Omental fat pad (tissue), 3 donors: ENCODE measurements at regions not wholly inside any gene's neighbourhood (a gene's known extent, or its start where the extent isn't known, plus 50 kb on each side); places are given as distances from the start of the nearest gene placed in this dataset.
A peak's percentile ranks its signal among the peaks of the same experiment; 100 is the strongest.
"Not testable (repeated sequence)": the region's sequence is repeated elsewhere in the genome, so short reads cannot be mapped to it uniquely, and the experiment has no call there.

ENCODE experiments used
- ATAC-seq: fragments of 150-250 bp; one replicate; pipeline ENCODE4 v1.9.1; 2016; ENCODE audit warnings: mild to moderate bottlenecking, moderate library complexity; ENCODE audit not compliant: low FRiP score
- DNase-seq: peaks from one replicate; pipeline ENCODE4 v3.0.0-alpha.2; 2019; ENCODE audit warnings: low spot score
- CTCF ChIP-seq, 3 donors: fragments of 450-650 bp; IDR thresholded peaks; one replicate each; pipeline ENCODE4 v1.5.1; 2016 to 2017; ENCODE audit warnings: antibody characterized with exemption in 3 of 3, mild to moderate bottlenecking in 3 of 3, moderate library complexity in 2 of 3

GRCh38 chr15:30794388-30794787, 109.3 kb upstream of the FAN1 start:
- DNase-seq (no peak), ATAC-seq (no peak)
- no peak for TF ChIP-seq CTCF (IDR thresholded peaks at IDR 0.05)

GRCh38 chr15:30799565-30799964, 104.2 kb upstream of the FAN1 start:
- not testable (repeated sequence) for DNase-seq, ATAC-seq

- DNase-seq, result not testable (repeated sequence)
Observed at GRCh38 chr15:30801140-30801895, 102.4 kb upstream of the FAN1 start.

GRCh38 chr15:30802001-30802400, 101.7 kb upstream of the FAN1 start:
- not testable (repeated sequence) for ATAC-seq, DNase-seq

More at GRCh38 chr15:30801140-30801895, 102.4 kb upstream of the FAN1 start:
- ATAC-seq, result not testable (repeated sequence)

GRCh38 chr15:30803703-30804102, 100.0 kb upstream of the FAN1 start:
- not testable (repeated sequence) for DNase-seq

GRCh38 chr15:30816430-30816829, 87.3 kb upstream of the FAN1 start:
- DNase-seq (no peak), ATAC-seq (no peak)
- TF ChIP-seq CTCF (IDR thresholded peaks at IDR 0.05), result no peak

More at GRCh38 chr15:30803703-30804102, 100.0 kb upstream of the FAN1 start:
- ATAC-seq, result not testable (repeated sequence)

GRCh38 chr15:30823068-30823813, 80.5 kb upstream of the FAN1 start:
- ATAC-seq, DNase-seq: not testable (repeated sequence)

- ATAC-seq (no peak), DNase-seq (no peak)
- no peak for TF ChIP-seq CTCF (IDR thresholded peaks at IDR 0.05)
Observed at GRCh38 chr15:30824518-30825195, 79.1 kb upstream of the FAN1 start.

GRCh38 chr15:30827625-30828303, 76.0 kb upstream of the FAN1 start:
- no peak for TF ChIP-seq CTCF (IDR thresholded peaks at IDR 0.05)
- DNase-seq (no peak), ATAC-seq (no peak)

GRCh38 chr15:30828304-30828639, 75.4 kb upstream of the FAN1 start:
- not testable (repeated sequence) for DNase-seq
- peak; percentile 49 for ATAC-seq
